ENCODE measurements at regions not wholly inside any gene's neighbourhood (a gene's known extent, or its start where the extent isn't known, plus 50 kb on each side); places are given as distances from the start of the nearest gene placed in this dataset.
"Not testable (repeated sequence)": the region's sequence is repeated elsewhere in the genome, so short reads cannot be mapped to it uniquely, and the experiment has no call there.

- Histone ChIP-seq H3K4me3 (IDR thresholded peaks at IDR 0.05; ENCODE audit: insufficient read depth, low read depth, low read length) (no peak overlapping the region), H3K27ac (no peak overlapping the region), H4K20me1 (ENCODE audit: insufficient read depth) (no peaks in the 10 kb centered on the region), H3K4me1 (ENCODE audit: low read depth, poor library complexity, severe bottlenecking) (no peaks in the 10 kb centered on the region), H2AFZ (ENCODE audit: low read depth) (no peak overlapping the region), H3K27me3 (ENCODE audit: insufficient read depth, low read depth) (no peaks in the 10 kb centered on the region), H3K4me2 (no peak overlapping the region), H3K36me3 (ENCODE audit: insufficient read depth) (no peaks in the 10 kb centered on the region), H3K9ac (no peak overlapping the region), H3K79me2 (ENCODE audit: insufficient read depth, low read depth) (no peaks in the 10 kb centered on the region)
- TF ChIP-seq CTCF (conservative IDR thresholded peaks at IDR 0.05; ENCODE audit: low read depth, low read length): no peak
These were observed 324.4 kb downstream of the CENPW start for GRCh38 chr6:126664271-126664670.

DNA sequence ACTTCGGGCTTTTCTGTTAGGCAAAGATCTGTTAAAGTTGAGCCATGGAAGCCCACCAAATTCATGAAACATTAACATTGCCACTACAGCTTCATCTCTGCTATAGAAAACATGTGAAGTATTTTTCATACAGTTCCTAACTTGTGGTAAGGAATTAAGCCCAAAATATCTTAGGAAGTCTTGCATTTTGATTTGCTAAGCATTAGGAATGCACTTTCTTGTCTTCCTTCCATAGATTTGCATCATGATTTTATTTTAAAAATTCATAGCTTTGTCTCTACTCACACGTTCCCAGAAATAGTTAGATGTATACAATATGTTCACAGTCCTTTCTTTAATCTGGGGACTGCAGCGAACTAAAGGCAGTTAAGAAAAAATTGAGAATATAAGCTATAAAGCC lies 325.6 kb downstream of the CENPW start:
- no peaks in the 10 kb centered on the region for H4K20me1 ChIP-seq (ENCODE audit: insufficient read depth)
- no peaks in the 10 kb centered on the region for H3K4me1 ChIP-seq (ENCODE audit: low read depth, poor library complexity, severe bottlenecking)
- H3K4me2 ChIP-seq: no peak overlapping the region
- H3K4me3 ChIP-seq (IDR thresholded peaks at IDR 0.05; ENCODE audit: insufficient read depth, low read depth, low read length): no peak overlapping the region
- TF ChIP-seq CTCF (conservative IDR thresholded peaks at IDR 0.05; ENCODE audit: low read depth, low read length): no peak
- H3K27ac ChIP-seq: no peak overlapping the region
- H2AFZ ChIP-seq (ENCODE audit: low read depth): no peak overlapping the region
- H3K79me2 ChIP-seq (ENCODE audit: insufficient read depth, low read depth): no peaks in the 10 kb centered on the region
- H3K27me3 ChIP-seq (ENCODE audit: insufficient read depth, low read depth): no peaks in the 10 kb centered on the region
- no peak overlapping the region for H3K9ac ChIP-seq
- no peaks in the 10 kb centered on the region for H3K36me3 ChIP-seq (ENCODE audit: insufficient read depth)

DNA sequence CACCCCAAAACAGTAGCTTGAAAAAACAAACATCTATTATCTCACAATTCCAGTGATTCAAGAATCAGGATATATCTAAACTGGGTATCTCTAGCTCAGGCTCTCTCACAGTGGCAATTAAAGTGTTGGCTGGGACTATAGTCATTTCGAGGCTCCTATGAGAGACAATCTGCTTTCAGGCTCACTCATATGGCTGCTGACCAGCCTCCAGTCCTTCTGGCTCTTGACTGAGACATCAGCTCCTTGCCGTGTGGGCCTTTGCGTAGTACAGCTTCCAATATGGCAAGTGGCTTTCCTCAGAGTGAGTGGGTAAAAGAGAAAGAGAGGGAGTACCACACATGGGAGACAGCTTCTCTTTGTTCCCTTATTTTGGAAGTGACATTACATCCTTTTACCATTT lies 327.2 kb downstream of the CENPW start:
- TF ChIP-seq CTCF (conservative IDR thresholded peaks at IDR 0.05; ENCODE audit: low read depth, low read length): no peak
- H3K36me3 ChIP-seq (ENCODE audit: insufficient read depth): no peaks in the 10 kb centered on the region
- no peaks in the 10 kb centered on the region for H3K4me1 ChIP-seq (ENCODE audit: low read depth, poor library complexity, severe bottlenecking)
- H3K79me2 ChIP-seq (ENCODE audit: insufficient read depth, low read depth): no peaks in the 10 kb centered on the region
- H3K9ac ChIP-seq: no peak overlapping the region
- H2AFZ ChIP-seq (ENCODE audit: low read depth): no peak overlapping the region
- no peak overlapping the region for H3K4me3 ChIP-seq (IDR thresholded peaks at IDR 0.05; ENCODE audit: insufficient read depth, low read depth, low read length)
- no peak overlapping the region for H3K27ac ChIP-seq
- H3K27me3 ChIP-seq (ENCODE audit: insufficient read depth, low read depth): no peaks in the 10 kb centered on the region
- no peak overlapping the region for H3K4me2 ChIP-seq
- no peaks in the 10 kb centered on the region for H4K20me1 ChIP-seq (ENCODE audit: insufficient read depth)

DNA sequence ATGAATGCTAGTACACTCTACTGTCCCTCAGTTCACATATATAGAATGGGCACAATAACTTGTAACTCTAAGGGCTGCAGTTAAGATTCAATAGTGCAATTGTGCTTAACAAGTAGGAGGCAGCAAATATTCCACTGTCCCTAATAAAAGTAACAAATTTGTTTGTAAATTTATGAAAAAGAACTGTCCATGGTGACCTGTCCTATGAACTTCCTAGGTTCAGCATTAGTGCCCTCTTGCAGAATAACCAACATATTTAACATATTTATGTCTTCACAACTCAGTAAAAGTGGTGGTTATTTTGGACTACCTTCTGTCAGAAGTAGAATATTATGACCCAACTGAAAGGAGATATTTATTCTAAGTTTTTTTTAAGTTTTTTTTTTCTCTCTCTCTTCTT lies 327.8 kb downstream of the CENPW start:
- no peak overlapping the region for H3K4me3 ChIP-seq (IDR thresholded peaks at IDR 0.05; ENCODE audit: insufficient read depth, low read depth, low read length)
- no peaks in the 10 kb centered on the region for H4K20me1 ChIP-seq (ENCODE audit: insufficient read depth)
- peaks cover 6% of the 10 kb centered on the region for H3K4me1 ChIP-seq (ENCODE audit: low read depth, poor library complexity, severe bottlenecking)
- no peak for TF ChIP-seq CTCF (conservative IDR thresholded peaks at IDR 0.05; ENCODE audit: low read depth, low read length)
- no peak overlapping the region for H2AFZ ChIP-seq (ENCODE audit: low read depth)
- no peaks in the 10 kb centered on the region for H3K79me2 ChIP-seq (ENCODE audit: insufficient read depth, low read depth)
- H3K4me2 ChIP-seq: no peak overlapping the region
- no peak overlapping the region for H3K9ac ChIP-seq
- H3K36me3 ChIP-seq (ENCODE audit: insufficient read depth): no peaks in the 10 kb centered on the region
- no peaks in the 10 kb centered on the region for H3K27me3 ChIP-seq (ENCODE audit: insufficient read depth, low read depth)
- no peak overlapping the region for H3K27ac ChIP-seq

GRCh38 chr6:126672649-126673048 lies 332.7 kb downstream of the CENPW start:
- no peak for TF ChIP-seq CTCF (conservative IDR thresholded peaks at IDR 0.05; ENCODE audit: low read depth, low read length)
- H3K4me2 ChIP-seq: peak overlapping the region; percentile 5; the same call in 1 of the 2 replicates
- H2AFZ ChIP-seq (ENCODE audit: low read depth): no peak overlapping the region
- H3K27ac ChIP-seq: no peak overlapping the region
- H4K20me1 ChIP-seq (ENCODE audit: insufficient read depth): no peaks in the 10 kb centered on the region
- H3K79me2 ChIP-seq (ENCODE audit: insufficient read depth, low read depth): no peaks in the 10 kb centered on the region
- H3K4me3 ChIP-seq (IDR thresholded peaks at IDR 0.05; ENCODE audit: insufficient read depth, low read depth, low read length): no peak overlapping the region
- no peaks in the 10 kb centered on the region for H3K36me3 ChIP-seq (ENCODE audit: insufficient read depth)
- no peaks in the 10 kb centered on the region for H3K27me3 ChIP-seq (ENCODE audit: insufficient read depth, low read depth)
- H3K4me1 ChIP-seq (ENCODE audit: low read depth, poor library complexity, severe bottlenecking): peaks cover 12% of the 10 kb centered on the region
- H3K9ac ChIP-seq: no peak overlapping the region

DNA sequence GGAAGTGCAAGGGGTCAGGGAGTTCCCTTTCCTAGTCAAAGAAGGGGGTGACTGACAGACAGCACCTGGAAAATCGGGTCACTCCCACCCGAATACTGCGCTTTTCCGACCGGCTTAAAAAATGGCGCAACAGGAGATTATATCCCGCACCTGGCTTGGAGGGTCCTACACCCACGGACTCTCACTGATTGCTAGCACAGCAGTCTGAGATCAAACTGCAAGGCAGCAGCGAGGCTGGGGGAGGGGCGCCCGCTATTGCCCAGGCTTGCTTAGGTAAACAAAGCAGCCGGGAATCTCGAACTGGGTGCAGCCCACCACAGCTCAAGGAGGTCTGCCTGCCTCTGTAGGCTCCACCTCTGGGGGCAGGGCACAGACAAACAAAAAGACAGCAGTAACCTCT lies 333.8 kb downstream of the CENPW start:
- H3K27me3 ChIP-seq (ENCODE audit: insufficient read depth, low read depth); H3K36me3 ChIP-seq (ENCODE audit: insufficient read depth); H3K9ac ChIP-seq; H2AFZ ChIP-seq (ENCODE audit: low read depth); H3K4me2 ChIP-seq; H3K79me2 ChIP-seq (ENCODE audit: insufficient read depth, low read depth); H4K20me1 ChIP-seq (ENCODE audit: insufficient read depth); H3K27ac ChIP-seq; H3K4me3 ChIP-seq (IDR thresholded peaks at IDR 0.05; ENCODE audit: insufficient read depth, low read depth, low read length): not testable (repeated sequence)
- peaks cover 12% of the 10 kb centered on the region for H3K4me1 ChIP-seq (ENCODE audit: low read depth, poor library complexity, severe bottlenecking)
